Putamen (tissue), 1 donor: ENCODE measurements at regions not wholly inside any gene's neighbourhood (a gene's known extent, or its start where the extent isn't known, plus 50 kb on each side); places are given as distances from the start of the nearest gene placed in this dataset.
A peak's percentile ranks its signal among the peaks of the same experiment; 100 is the strongest.

Experiments
- DNase-seq: peaks from one replicate; pipeline ENCODE4 v3.0.0-alpha.2; 2016; ENCODE audit warnings: low spot score

GRCh38 chr2:22600156-22600555 is 784.8 kb upstream of the KLHL29 start:
- DNase-seq, result no peak

- DNase-seq, result no peak
These were observed 784.0 kb upstream of the KLHL29 start for GRCh38 chr2:22600999-22601398.

DNA sequence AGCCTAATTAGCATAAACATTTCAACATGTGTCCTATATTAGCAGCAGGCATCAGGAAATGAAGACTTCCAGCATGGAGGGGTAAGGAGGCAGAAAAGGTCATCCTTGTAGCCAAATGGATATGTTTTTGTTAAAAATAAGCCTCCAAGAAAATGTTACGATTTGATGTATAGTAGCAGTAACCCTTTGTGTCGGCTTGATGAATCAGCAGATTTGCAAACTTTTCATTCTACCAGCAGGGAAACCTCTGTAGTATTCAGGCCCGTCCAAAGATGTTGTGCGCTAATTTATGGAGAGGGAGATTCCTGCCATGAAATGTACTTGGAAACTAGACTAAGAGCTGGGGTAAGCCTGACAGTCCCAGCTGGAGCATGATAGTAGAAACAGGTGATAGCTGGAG is 780.8 kb upstream of the KLHL29 start:
- DNase-seq, result no peak

GRCh38 chr2:22616031-22616430 is 768.9 kb upstream of the KLHL29 start:
- no peak for DNase-seq

GRCh38 chr2:22623620-22624019 is 761.4 kb upstream of the KLHL29 start:
- DNase-seq, result no peak

DNA sequence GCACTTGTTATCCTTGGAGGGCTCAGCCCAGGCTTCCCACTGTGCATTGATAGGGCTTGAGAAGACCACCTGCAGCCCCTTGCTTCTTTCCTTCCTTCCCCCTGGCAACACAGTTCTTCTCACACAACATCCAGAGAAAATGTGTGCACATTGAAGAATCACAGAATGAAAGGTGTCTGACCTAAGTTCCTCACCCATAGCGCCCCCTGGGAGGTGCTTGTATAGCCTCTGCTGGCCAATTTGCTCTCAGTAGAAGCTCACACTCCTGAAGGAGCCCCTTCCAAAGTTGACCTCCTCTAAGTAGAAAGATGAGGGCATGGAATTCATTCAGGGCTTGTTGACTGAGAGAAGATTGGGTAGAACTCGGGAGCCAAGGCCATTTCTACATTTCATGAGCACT is 758.4 kb upstream of the KLHL29 start:
- DNase-seq, result no peak

- DNase-seq, result no peak
These were observed 756.8 kb upstream of the KLHL29 start for GRCh38 chr2:22628221-22628620.

DNA sequence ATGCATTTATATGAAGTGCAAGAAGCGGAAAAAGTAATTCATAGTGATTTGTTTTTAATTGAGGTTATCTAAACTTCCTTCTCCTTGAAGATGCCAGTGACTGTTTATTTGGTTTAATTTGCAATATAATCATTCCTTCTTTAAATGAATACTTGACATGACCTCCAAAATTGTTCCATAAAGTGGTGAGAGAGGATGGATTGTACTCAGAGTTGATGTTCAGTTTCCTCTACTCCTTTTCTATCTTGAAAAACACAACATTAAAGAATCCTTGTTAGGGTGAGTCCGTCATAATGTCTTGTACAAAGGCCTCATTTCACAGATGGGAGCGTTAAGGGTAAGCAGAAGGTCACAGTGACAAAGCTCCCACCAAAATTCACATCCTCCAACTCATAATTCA is 756.1 kb upstream of the KLHL29 start:
- no peak for DNase-seq

GRCh38 chr2:22634167-22634566 is 750.8 kb upstream of the KLHL29 start:
- DNase-seq, result no peak

DNA sequence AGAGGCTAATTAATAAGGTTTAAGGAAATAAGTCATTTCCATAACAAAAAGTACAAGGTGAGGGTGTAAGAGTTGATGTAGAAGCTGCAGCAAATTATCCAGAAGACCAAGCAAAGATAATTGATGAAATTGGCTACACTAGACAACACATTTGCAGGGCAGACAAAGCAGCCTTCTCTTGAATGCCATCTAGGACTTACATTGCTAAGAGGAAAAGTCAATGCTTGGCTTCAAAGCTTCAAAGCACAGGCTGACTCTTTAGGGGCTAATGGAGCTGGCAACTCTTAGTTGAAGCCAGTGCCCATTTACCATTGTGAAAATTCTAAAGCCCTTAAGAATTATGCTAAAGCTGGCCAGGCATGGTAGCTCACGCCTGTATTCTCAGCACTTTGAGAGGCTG is 728.6 kb upstream of the KLHL29 start:
- no peak for DNase-seq

DNA sequence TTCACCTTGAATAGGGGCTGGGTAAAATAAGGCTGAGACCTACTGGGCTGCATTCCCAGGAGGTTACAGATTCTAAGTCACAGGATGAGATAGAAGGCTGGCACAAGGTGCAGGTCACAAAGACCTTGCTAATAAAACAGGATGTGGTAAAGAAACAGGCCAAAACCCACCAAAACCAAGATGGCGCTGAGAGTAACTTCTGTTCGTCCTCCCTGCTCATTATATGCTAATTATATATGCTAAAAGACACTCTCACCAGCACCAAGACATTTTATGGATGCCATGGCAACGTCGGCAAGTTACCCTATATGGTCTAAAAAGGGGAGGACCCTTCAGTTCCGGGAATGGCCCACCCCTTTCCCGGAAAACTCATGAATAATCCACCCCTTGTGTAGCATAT is 711.5 kb upstream of the KLHL29 start:
- DNase-seq, result no peak

DNA sequence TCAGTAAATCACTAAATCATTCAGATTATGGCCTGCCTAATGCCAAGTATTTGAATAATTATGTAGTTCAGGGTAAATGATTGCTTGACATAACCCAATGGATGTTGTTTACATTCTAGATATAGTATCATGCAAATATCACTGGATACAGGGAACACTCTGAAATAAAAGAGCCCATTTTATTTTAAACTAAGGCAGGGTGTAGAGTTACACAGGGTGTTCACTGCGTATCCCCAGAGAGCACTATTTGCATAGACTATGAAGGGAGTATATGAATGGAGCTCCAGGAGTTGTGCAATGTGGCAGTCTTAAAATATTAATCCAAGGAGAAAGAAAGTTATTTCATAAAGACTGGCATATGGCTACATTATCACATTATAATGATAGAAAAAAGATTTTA is 701.1 kb upstream of the KLHL29 start:
- DNase-seq, result no peak

GRCh38 chr2:22690096-22690495 is 694.9 kb upstream of the KLHL29 start:
- DNase-seq, result no peak

GRCh38 chr2:22691666-22692065 is 693.3 kb upstream of the KLHL29 start:
- peak; percentile 3 for DNase-seq

- no peak for DNase-seq
These were observed 692.2 kb upstream of the KLHL29 start for GRCh38 chr2:22692746-22693145.

GRCh38 chr2:22694300-22694699 is 690.7 kb upstream of the KLHL29 start:
- no peak for DNase-seq

GRCh38 chr2:22694856-22695255 is 690.1 kb upstream of the KLHL29 start:
- DNase-seq, result no peak

- DNase-seq, result no peak
These were observed 687.8 kb upstream of the KLHL29 start for GRCh38 chr2:22697054-22697788.

DNA sequence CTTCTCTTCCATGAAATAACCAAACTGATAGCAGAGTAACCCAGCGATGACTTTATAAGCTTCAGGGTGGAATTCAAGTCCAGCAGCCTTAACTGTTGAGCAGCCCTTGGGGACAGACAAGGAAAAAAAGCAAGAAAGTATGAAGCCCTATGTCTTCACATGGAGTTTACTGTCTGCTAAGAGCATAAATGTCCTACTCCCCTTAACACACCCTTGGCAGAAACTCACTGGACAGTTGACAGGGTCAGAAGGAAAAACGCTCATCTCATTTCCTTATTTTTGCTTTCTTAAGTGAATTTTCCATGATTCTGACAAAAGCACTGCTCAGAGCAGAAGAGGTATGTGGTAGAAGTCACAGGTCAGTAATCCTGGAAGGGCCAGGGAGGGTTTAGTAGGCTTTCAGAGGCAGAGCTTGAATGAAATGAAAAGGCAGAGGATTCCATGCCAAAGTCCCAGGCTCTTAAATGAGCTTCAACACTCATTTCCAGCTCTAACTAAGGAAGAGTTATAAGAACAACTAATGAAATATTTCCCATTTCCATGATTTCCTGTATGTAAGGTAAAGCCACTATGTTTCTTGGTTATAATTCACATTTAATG is 683.3 kb upstream of the KLHL29 start:
- no peak for DNase-seq

DNA sequence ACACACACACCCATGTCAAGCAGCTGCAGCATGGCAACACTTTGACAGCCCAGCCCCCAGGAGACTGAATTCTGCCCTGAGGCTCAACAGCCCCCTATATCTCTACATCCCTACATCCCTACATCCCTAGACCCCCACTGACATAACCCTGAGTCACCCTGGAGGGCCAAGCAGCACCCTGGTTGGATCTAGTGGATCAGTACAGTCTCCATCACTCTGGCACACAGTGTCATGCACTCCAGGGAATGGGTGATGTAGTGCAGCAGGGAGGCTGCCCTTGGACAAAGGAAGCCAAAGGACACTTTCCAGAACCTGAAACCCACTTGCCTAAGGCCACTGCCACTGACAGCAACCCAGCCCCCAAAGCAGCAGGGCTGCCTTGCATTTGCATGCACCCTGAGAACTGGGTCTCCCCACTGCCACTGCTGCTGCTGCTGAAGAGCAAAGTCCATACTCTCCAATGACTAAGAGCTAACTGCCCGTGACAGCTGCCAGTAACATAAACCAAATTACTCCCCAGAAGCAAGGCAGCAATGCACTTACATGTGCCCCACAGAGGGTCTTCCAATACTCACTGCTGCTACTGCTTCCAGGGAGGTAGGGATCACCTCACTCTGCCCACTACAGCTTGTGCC is 681.6 kb upstream of the KLHL29 start:
- no peak for DNase-seq

GRCh38 chr2:22719396-22719795 is 665.6 kb upstream of the KLHL29 start:
- no peak for DNase-seq

DNA sequence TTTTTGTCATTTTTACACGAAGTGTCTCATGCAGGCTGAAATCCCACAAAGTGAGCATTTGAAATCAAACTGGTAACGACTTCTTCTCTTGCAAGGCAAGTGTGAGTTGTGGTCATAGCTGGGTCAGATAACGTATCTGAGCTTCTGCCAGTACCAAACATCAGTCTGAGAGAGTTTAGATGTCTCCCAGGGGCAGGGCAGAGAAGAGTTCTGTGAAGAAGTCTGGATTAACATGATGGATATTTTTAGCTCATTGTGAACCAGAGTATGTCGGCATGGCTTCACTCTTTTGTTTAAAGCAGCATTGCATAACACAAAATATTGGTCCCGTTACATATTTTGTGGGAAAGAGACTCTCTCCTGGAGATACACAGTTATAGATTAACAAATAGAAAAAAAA is 655.5 kb upstream of the KLHL29 start:
- no peak for DNase-seq

DNA sequence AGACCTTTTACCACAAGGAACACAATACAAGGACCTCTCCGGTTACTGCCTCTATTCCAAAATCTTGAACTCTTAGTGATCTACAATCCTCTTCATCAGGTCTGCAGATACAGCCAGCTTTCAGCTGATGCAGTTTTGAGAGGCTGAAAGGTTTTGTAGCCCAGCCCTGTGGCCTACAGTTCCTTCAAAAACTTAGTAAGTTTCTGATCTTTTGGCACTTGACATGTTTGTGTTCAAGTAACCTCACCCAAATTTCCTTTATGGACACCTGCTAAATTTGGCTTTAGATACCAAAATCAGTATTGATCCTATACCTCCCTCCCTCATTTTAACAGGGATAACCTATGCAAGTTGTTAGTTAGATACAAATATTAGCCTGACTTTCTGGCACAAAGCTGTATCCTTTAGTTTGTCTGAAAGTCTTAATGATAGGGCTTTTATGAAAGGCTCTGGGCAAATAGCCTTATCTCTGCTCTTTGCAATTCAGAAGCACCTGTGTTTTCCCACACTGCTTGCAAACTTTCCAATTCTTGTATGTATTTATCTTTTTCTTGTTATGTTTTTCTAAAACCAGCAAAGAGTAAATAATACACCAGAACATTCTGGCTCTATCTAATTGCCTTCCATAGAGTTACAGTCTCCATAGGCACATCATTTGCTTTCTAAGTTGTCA is 650.5 kb upstream of the KLHL29 start:
- DNase-seq, result no peak
